Uterus (tissue), 2 donors: ENCODE measurements at regions not wholly inside any gene's neighbourhood (a gene's known extent, or its start where the extent isn't known, plus 50 kb on each side); places are given as distances from the start of the nearest gene placed in this dataset.

Source experiments
- POLR2A ChIP-seq, 2 donors: fragments of 450-650 bp; IDR thresholded peaks; one replicate each; pipeline ENCODE4 v1.6.1; 2016; ENCODE audit warnings: antibody characterized with exemption in 2 of 2, mild to moderate bottlenecking in 1 of 2, moderate library complexity in 1 of 2
- TF ChIP-seq, protein P1 (sequence below), 4 experiments: fragments of 200-600 bp in 2 of 4; fragments of 450-650 bp in 2 of 4; sonication (generic) in 2 of 4; IDR thresholded peaks; one replicate each; pipeline ENCODE4 v1.5.1; 2016 to 2019; ENCODE audit warnings: antibody characterized with exemption in 4 of 4, mild to moderate bottlenecking in 2 of 4, moderate library complexity in 1 of 4

DNA sequence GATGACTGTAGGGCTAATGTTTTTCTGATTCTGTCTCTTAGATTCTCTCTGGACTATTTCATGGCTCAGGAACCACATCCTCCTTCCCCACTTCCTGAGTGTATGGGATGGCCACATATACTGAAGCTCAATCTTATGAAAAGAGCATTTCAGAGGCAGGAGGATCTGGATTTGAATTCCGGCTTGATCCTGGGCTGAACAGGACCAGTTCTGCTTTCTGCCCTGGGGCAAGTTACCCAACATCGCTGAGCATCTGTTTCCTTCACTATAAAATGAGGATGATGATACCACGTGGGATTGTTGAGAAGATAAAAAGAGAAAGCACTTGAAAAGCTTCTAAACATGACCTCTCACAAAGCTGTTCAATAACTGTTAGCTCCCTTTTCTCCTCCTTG, 168.4 kb upstream of the TNFAIP3 start:
- TF ChIP-seq POLR2A (IDR thresholded peaks at IDR 0.05) = no peak
- TF ChIP-seq, protein P1, sequence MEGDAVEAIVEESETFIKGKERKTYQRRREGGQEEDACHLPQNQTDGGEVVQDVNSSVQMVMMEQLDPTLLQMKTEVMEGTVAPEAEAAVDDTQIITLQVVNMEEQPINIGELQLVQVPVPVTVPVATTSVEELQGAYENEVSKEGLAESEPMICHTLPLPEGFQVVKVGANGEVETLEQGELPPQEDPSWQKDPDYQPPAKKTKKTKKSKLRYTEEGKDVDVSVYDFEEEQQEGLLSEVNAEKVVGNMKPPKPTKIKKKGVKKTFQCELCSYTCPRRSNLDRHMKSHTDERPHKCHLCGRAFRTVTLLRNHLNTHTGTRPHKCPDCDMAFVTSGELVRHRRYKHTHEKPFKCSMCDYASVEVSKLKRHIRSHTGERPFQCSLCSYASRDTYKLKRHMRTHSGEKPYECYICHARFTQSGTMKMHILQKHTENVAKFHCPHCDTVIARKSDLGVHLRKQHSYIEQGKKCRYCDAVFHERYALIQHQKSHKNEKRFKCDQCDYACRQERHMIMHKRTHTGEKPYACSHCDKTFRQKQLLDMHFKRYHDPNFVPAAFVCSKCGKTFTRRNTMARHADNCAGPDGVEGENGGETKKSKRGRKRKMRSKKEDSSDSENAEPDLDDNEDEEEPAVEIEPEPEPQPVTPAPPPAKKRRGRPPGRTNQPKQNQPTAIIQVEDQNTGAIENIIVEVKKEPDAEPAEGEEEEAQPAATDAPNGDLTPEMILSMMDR (IDR thresholded peaks at IDR 0.05) = no peak
